ENCODE measurements at regions not wholly inside any gene's neighbourhood (a gene's known extent, or its start where the extent isn't known, plus 50 kb on each side); places are given as distances from the start of the nearest gene placed in this dataset.

DNA sequence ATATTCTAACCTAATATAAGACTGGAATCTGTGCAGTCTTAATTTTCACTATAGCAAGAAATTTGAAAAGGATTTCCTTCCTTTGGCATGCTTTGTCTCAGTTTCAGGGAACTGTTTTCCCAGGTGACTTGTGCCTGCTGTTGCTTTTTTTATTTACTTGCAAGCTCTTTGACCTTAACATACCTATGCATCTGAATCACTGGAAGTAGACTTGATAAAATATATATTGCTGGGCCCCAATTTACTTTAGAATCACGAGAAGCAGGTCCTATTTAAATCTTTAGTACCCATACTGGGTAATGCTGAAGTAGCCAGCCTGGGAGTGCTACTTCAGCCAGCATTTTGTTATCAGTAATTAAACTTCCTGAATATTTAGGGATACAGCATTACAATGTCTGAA is 257.9 kb upstream of the ALCAM start:
- Histone ChIP-seq H3K23me2 (ENCODE audit: low read depth, low read length) (no peaks in the 10 kb centered on the region), H3K56ac (replicated peaks; ENCODE audit: insufficient read length, low read depth, low read length) (no peak overlapping the region), H3K9ac (replicated peaks in 1 of 4; ENCODE audit: extremely low read depth in 1 of 4, low read depth in 3 of 4, low read length in 3 of 4) (no peak overlapping the region), H2BK20ac (ENCODE audit: low read length) (no peak overlapping the region), H2AK5ac (ENCODE audit: low read depth, low read length) (no peak overlapping the region), H3K79me1 (ENCODE audit: low read depth, low read length) (no peaks in the 10 kb centered on the region), H4K8ac (ENCODE audit: extremely low read depth, insufficient read depth, low read length) (no peak overlapping the region), H3K79me2 (ENCODE audit: control insufficient read depth in 1 of 2, insufficient read depth in 2 of 2, low read length in 2 of 2) (no peaks in the 10 kb centered on the region), H4K91ac (replicated peaks; ENCODE audit: insufficient read length, low read length) (no peak overlapping the region), H3K4me2 (ENCODE audit: insufficient read depth in 1 of 2, low read depth in 2 of 2, low read length in 2 of 2) (no peak overlapping the region), H3K9me3 (ENCODE audit: insufficient read depth in 2 of 2, low read depth in 1 of 2, low read length in 1 of 2) (no peaks in the 10 kb centered on the region; a peak in 1 of 4 replicates), H3K36me3 (ENCODE audit: control insufficient read depth in 2 of 4, insufficient read depth in 4 of 4, low read length in 3 of 4) (no peaks in the 10 kb centered on the region), H3K14ac (ENCODE audit: insufficient read length) (no peak overlapping the region), H3K4me1 (replicated peaks in 1 of 4; ENCODE audit: control insufficient read depth in 3 of 4, insufficient read depth in 4 of 4, low read length in 3 of 4) (no peaks in the 10 kb centered on the region), H3K18ac (ENCODE audit: extremely low read depth, low read length) (no peak overlapping the region; the same call in 1 of the 2 replicates), H3K27me3 (replicated peaks in 1 of 4; ENCODE audit: control insufficient read depth in 3 of 4, extremely low read depth in 1 of 4, insufficient read depth in 3 of 4, low read length in 3 of 4) (no peaks in the 10 kb centered on the region), H3K4me3 (ENCODE audit: extremely low read depth in 1 of 4, insufficient read depth in 2 of 4, low read depth in 3 of 4, low read length in 4 of 4) (no peak overlapping the region), H2AFZ (ENCODE audit: low read length) (no peak overlapping the region), H4K20me1 (replicated peaks in 1 of 2; ENCODE audit: control insufficient read depth in 1 of 2, insufficient read depth in 2 of 2, low read length in 2 of 2) (no peaks in the 10 kb centered on the region), H2BK120ac (replicated peaks; ENCODE audit: low read depth, low read length) (no peak overlapping the region), H3K23ac (ENCODE audit: insufficient read length) (no peak overlapping the region), H4K5ac (ENCODE audit: insufficient read length, low read depth, low read length) (peak overlapping the region; percentile 2), H3K4ac (replicated peaks; ENCODE audit: insufficient read length, low read depth, low read length) (no peak overlapping the region), H2BK12ac (ENCODE audit: low read depth, low read length) (no peak overlapping the region), H3K27ac (ENCODE audit: low read depth, low read length) (no peak overlapping the region), H2BK15ac (ENCODE audit: low read length) (no peak overlapping the region), H2BK5ac (ENCODE audit: low read depth, low read length) (no peak overlapping the region)
- no peak for FAIRE-seq
- DNase-seq (ENCODE audit: low read depth in 1 of 2, low spot score in 2 of 2), result no peak
- TF ChIP-seq SP1 (IDR thresholded peaks at IDR 0.05; ENCODE audit: low read depth, low read length), result no peak
- no peak for TF ChIP-seq CREB1 (IDR thresholded peaks at IDR 0.05)
- TF ChIP-seq SIRT6 (IDR thresholded peaks at IDR 0.05; ENCODE audit: low read length), result no peak
- TF ChIP-seq NANOG (IDR thresholded peaks at IDR 0.05; ENCODE audit: insufficient read depth, low read depth, low read length, poor library complexity, severe bottlenecking), result no peak
- TF ChIP-seq SIX5 (IDR thresholded peaks at IDR 0.05; ENCODE audit: low read depth, low read length), result no peak
- TF ChIP-seq, protein P1, sequence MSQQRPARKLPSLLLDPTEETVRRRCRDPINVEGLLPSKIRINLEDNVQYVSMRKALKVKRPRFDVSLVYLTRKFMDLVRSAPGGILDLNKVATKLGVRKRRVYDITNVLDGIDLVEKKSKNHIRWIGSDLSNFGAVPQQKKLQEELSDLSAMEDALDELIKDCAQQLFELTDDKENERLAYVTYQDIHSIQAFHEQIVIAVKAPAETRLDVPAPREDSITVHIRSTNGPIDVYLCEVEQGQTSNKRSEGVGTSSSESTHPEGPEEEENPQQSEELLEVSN (IDR thresholded peaks at IDR 0.05), result no peak
- no peak for TF ChIP-seq CEBPB (IDR thresholded peaks at IDR 0.05; ENCODE audit: low read depth, low read length)
- ChIA-PET POLR2A (ENCODE audit: partially characterized antibody) (no interaction called here), CTCF (ENCODE audit: partially characterized antibody) (no interaction called here)
- WGBS, 2 experiments (ENCODE audit: extremely low coverage in 1 of 2, insufficient coverage in 1 of 2, insufficient read length in 1 of 2, insufficient replicate concordance in 2 of 2, low coverage in 1 of 2, low lambda C conversion rate in 2 of 2, missing lambda C conversion rate in 1 of 2), result 52% methylated on average over 1 of the region's 1 CpG; no CpG with 5 or more reads in 1 of the 2 experiments
